ENCODE measurements at regions not wholly inside any gene's neighbourhood (a gene's known extent, or its start where the extent isn't known, plus 50 kb on each side); places are given as distances from the start of the nearest gene placed in this dataset.

GRCh38 chr3:28590216-28590615, 241.6 kb upstream of the AZI2 start:
- no peak for DNase-seq (ENCODE audit: low spot score in 2 of 2)
- no peak for TF ChIP-seq POLR2A (IDR thresholded peaks at IDR 0.05)
- TF ChIP-seq, protein P1, sequence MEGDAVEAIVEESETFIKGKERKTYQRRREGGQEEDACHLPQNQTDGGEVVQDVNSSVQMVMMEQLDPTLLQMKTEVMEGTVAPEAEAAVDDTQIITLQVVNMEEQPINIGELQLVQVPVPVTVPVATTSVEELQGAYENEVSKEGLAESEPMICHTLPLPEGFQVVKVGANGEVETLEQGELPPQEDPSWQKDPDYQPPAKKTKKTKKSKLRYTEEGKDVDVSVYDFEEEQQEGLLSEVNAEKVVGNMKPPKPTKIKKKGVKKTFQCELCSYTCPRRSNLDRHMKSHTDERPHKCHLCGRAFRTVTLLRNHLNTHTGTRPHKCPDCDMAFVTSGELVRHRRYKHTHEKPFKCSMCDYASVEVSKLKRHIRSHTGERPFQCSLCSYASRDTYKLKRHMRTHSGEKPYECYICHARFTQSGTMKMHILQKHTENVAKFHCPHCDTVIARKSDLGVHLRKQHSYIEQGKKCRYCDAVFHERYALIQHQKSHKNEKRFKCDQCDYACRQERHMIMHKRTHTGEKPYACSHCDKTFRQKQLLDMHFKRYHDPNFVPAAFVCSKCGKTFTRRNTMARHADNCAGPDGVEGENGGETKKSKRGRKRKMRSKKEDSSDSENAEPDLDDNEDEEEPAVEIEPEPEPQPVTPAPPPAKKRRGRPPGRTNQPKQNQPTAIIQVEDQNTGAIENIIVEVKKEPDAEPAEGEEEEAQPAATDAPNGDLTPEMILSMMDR (IDR thresholded peaks at IDR 0.05): no peak
- 73 to 83% methylated on average over 2 of the region's 2 CpGs for WGBS, 2 donors
- no peak overlapping the region for H3K4me3 ChIP-seq (ENCODE audit: low read depth, poor library complexity, severe bottlenecking)
- intact Hi-C loops (cut with DNase I; ENCODE audit: low total_unique reads): no loop called here

DNA sequence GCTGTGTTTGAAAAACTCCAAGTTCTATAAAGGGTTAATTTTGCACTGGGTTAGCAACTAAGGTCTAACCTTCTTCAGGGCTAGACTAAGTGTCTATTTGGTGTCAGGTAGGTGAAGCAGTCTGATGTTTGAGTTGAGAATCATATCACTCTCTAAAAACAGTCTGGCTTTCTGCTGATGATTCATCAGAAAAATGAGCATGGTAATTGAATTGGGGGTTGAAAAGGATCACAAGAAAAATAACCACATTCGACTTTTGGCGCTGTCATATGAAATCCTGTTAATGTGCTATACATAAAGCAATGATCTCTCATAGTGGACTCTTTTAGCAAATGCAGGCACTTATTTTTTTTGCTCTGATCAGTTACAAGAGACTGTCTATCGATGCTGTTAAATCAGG, 242.2 kb upstream of the AZI2 start:
- DNase-seq (ENCODE audit: low spot score in 2 of 2): no peak
- WGBS, 2 donors: 51 to 64% methylated on average over 3 of the region's 3 CpGs
- TF ChIP-seq, protein P1 (IDR thresholded peaks at IDR 0.05): no peak
- no peak for TF ChIP-seq POLR2A (IDR thresholded peaks at IDR 0.05)
- no peak overlapping the region for H3K4me3 ChIP-seq (ENCODE audit: low read depth, poor library complexity, severe bottlenecking)
- intact Hi-C loops (cut with DNase I; ENCODE audit: low total_unique reads): no loop called here

DNA sequence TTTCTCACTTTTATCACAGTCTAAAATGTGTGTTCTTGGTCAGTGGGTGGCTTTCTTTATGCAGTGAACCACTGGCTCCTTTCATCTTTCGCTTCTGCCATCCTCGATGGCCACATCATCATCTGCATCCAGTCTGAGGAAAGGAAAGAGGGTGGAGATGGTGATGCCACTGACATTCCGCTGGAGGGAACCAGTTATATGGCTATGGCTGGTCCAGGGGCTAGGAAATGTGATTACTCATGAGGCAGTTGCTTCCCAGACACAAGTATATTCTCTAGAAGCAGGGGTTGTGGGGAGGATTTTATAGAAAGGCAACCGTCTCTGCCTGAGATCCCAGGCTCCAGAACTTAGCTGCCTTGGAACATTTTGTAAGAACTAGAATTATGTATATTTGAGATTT, 246.7 kb upstream of the AZI2 start:
- DNase-seq (ENCODE audit: low spot score in 2 of 2): no peak
- WGBS, 2 donors: 98% methylated on average over 4 of the region's 4 CpGs
- H3K4me3 ChIP-seq (ENCODE audit: low read depth, poor library complexity, severe bottlenecking): no peak overlapping the region
- intact Hi-C loops (cut with DNase I; ENCODE audit: low total_unique reads): no loop called here
- no peak for TF ChIP-seq POLR2A (IDR thresholded peaks at IDR 0.05)
- TF ChIP-seq, protein P1 (IDR thresholded peaks at IDR 0.05): no peak

DNA sequence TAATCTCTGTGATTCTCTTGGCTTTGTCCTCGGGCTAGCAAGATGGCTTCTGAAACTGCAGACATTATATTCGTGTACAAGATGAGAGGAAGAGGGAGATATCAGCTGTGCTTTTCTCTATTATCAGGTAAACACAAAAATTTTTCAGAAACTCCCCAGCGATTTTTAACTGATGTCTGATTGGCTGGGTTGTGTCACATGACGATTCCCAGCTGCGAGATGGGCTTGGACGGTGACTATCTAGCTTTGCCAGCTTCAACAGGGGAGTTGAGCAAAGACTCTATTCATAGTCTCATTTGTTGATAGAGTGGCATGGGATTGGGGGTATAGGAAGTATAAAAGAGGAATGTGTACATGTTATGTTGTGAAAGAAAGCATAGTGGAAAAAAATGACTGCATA, 248.8 kb upstream of the AZI2 start:
- DNase-seq (ENCODE audit: low spot score in 2 of 2): no peak
- H3K4me3 ChIP-seq (ENCODE audit: low read depth, poor library complexity, severe bottlenecking): no peak overlapping the region
- TF ChIP-seq, protein P1 (IDR thresholded peaks at IDR 0.05): no peak
- TF ChIP-seq POLR2A (IDR thresholded peaks at IDR 0.05): no peak
- intact Hi-C loops (cut with DNase I; ENCODE audit: low total_unique reads): no loop called here
- 91% methylated on average over 6 of the region's 6 CpGs for WGBS, 2 donors

GRCh38 chr3:28598165-28598564, 249.5 kb upstream of the AZI2 start:
- TF ChIP-seq, protein P1 (IDR thresholded peaks at IDR 0.05): no peak
- no peak for TF ChIP-seq POLR2A (IDR thresholded peaks at IDR 0.05)
- intact Hi-C loops (cut with DNase I; ENCODE audit: low total_unique reads): no loop called here
- no peak for DNase-seq (ENCODE audit: low spot score in 2 of 2)
- no peak overlapping the region for H3K4me3 ChIP-seq (ENCODE audit: low read depth, poor library complexity, severe bottlenecking)
- 70 to 78% methylated on average over 4 of the region's 4 CpGs for WGBS, 2 donors

DNA sequence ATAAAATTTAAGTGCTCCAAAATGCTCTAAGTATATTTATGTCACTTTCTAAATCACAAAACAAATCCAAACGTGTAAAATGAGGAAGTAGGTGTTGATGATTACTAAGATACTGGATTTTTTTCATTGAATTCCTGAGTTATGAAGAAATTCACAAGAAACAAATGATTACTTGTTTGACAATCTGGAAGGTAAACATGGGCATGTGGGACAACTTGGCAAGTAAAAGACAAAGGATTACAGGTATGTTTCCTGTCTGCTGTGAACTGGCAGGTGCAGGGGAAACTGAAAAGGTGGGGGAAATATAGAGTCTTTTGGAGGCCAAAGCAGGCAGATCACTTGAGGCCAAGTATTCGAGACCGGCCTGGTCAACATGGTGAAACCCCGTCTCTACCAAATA, 252.7 kb upstream of the AZI2 start:
- TF ChIP-seq, protein P1 (IDR thresholded peaks at IDR 0.05): no peak
- TF ChIP-seq POLR2A (IDR thresholded peaks at IDR 0.05): no peak
- DNase-seq (ENCODE audit: low spot score in 2 of 2): no peak
- intact Hi-C loops (cut with DNase I; ENCODE audit: low total_unique reads): no loop called here
- H3K4me3 ChIP-seq (ENCODE audit: low read depth, poor library complexity, severe bottlenecking): no peak overlapping the region
- WGBS, 2 donors: 66 to 81% methylated on average over 4 of the region's 4 CpGs

Data from lower leg skin (tissue), 4 donors.